CD4-positive, alpha-beta T cell treated with Interleukin-1 beta for 1 hour (primary cell): ENCODE measurements at regions not wholly inside any gene's neighbourhood (a gene's known extent, or its start where the extent isn't known, plus 50 kb on each side); places are given as distances from the start of the nearest gene placed in this dataset.
A peak's percentile ranks its signal among the peaks of the same experiment; 100 is the strongest.
"Not testable (repeated sequence)": the region's sequence is repeated elsewhere in the genome, so short reads cannot be mapped to it uniquely, and the experiment has no call there.

ENCODE experiments used
- DNase-seq, 2 donors: peaks; one replicate each; pipeline ENCODE4 v3.0.0-alpha.2; 2020 to 2022

DNA sequence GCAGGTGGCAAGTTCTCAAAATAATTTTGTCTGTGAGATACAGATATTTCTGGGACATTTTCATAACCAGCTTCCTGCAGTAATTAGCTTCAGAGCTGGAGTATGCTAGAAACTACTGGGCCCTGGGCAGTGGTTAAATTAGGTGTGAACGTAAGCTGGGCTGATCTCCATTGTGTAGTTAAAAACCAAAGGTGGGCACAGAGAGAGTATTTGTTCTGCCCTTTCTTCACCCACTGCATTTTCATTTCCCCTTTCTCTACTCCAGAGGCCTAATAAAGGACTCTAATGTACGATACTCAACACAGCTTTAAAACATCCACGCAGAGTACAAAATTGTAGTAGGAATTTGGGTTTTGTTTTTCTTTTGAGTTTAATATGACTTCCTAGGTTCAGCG, 252.7 kb downstream of the SPRY1 start:
- DNase-seq: no peak

GRCh38 chr4:123649645-123650391, 253.2 kb downstream of the SPRY1 start:
- DNase-seq: no peak

GRCh38 chr4:123651066-123651465, 254.5 kb downstream of the SPRY1 start:
- DNase-seq: no peak

- no peak for DNase-seq
Measured at GRCh38 chr4:123651536-123652180, 255.1 kb downstream of the SPRY1 start.

- DNase-seq: no peak
Measured at GRCh38 chr4:123652476-123652875, 255.9 kb downstream of the SPRY1 start.

GRCh38 chr4:123653236-123653635, 256.6 kb downstream of the SPRY1 start:
- no peak for DNase-seq

DNA sequence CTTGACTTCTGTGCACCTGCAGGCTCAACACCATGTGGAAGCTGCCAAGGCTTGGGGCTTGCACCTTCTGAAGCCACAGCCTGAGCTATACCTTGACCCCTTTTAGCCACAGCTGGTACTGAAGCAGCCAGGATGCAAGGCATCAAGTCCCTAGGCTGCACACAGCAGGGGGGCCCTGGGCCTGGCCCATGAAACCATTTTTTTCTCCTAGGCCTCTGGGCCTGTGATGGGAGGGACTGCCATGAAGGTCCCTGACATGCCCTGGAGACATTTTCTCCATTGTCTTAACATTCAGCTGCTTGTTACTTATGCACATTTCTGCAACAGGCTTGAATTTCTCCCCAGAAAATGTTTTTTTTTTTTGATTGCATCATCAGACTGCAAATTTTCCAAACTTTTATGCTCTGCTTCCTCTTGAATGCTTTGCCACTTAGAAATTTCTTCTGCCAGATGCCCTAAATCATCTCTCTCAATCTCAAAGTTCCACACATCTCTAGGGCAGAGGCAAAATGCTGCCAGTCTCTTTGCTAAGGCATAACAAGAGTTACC, 260.2 kb downstream of the SPRY1 start:
- not testable (repeated sequence) for DNase-seq

DNA sequence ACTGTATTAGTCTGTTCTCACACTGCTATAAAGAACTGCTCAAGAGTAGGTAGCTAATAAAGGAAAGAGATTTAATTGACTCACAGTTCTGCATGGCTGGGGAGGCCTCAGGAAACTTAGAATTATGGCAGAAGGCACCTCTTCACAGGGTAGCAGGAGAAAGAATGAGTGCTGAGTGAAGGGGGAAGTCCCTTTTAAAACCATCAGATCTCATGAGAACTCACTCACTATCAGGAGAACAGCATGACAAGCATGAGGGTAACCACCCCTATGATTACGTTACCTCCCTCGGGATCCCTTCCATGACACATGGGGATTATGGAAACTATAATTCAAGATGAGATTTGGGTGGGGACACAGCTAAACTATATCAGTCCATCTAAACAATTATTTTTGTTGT, 261.0 kb downstream of the SPRY1 start:
- not testable (repeated sequence) for DNase-seq

DNA sequence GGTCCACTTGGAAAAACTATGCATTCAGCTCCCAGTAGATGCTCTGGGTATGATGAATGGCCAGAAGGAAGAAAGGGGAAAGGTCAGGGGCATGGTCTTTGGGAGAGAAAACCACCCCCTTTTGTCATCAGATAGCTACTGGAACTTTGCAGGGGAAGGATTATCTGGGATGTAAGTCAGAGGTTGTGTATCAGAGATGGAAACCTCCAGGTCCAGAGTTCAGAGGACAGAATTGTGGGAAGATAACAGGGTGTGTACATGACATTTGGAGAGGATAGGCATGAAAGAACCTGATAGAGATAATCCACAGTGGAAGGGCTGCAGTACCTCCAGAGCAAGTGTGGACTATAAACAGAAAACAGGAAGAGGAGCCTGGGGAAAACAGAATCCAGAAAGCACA, 262.7 kb downstream of the SPRY1 start:
- no peak for DNase-seq

DNA sequence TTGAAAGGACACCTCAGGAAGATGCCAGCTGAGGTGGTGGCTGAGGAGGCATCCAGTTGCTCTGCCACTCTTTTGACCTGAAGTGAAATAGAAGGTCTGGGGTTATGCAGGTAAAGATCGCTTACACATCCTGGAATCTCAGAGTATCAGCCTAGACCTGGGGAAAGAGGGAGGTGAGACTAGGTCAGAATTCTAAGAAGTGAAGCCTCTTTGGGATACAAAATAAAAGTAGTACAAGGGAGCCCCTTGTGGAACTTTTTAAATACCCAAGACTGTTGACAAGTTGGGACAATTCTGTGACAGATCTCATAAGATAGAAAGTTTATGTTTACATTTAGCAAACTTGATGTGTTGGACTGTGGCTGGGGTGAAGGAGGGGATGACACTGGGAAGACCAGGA, 263.1 kb downstream of the SPRY1 start:
- peak in 1 of 2 donors; percentile 4 for DNase-seq

DNA sequence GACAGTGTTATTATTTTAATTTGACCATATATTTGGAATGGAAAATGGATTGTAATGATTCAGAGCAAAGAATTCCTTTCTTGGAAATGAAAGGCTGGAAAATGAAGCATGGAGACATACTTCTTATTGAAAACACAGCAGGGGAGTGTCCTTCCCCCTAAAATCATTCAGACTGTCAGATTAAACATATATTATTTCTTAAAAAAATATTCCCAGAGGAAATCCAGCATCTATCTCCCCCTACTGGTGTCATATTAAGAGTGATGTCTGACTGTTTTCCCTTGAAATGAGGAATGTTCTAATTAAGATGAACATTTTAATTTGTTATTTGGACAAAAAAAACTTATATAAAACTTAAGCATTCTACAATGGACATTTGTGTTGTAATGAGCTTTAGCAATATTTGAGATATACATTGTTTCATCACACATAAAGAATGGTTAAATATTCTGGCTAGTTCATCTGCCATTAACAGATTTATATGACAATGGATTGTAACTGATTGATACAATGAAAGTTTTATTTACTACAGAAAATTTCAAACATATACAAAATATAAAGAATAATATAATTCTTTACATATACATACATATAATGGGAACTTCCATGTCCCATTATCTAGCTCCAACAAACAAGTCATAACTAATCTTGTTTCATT, 264.6 kb downstream of the SPRY1 start:
- DNase-seq: peak in 1 of 2 donors; percentile 6

GRCh38 chr4:123662827-123663226, 266.2 kb downstream of the SPRY1 start:
- no peak for DNase-seq

- no peak for DNase-seq
Measured at GRCh38 chr4:123666486-123666885, 269.9 kb downstream of the SPRY1 start.

- DNase-seq: no peak
Measured at GRCh38 chr4:123667496-123667895, 270.9 kb downstream of the SPRY1 start.

GRCh38 chr4:123667991-123668390, 271.4 kb downstream of the SPRY1 start:
- DNase-seq: no peak

DNA sequence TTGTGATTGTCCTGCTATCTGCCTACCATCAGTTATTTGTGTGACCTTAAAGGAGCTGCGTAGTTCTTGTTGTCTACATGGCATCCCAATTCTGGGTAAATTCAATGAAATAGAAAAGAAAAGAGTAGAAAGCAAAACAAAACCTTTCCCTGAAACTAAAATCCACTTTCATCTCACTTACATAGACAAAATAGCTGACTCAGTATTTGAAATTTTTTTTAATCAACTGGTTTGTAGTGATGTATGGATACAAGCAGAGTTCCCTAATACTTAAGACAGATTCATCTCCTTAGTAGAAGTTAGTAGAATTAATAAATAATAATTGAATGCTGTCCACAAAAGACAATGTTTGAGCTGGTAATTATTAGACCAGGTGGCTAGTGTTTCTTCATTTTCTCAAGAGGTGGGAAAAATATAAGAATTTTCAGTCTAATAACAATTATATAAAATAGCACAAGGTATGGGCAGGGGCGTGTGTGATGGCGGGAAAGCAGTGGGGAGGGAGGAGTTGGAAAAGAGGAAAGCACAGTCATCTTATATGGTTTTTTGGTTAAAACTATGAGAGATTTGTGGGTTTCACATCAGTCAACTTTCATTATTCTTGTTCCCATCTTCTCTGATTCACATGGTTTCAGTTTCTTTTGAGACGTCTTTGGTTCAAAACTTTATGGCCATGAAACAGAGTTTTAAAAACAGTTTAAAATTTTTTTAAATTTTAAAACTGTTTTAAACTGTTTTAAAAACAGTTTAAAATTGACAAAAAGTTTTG, 275.2 kb downstream of the SPRY1 start:
- no peak for DNase-seq

DNA sequence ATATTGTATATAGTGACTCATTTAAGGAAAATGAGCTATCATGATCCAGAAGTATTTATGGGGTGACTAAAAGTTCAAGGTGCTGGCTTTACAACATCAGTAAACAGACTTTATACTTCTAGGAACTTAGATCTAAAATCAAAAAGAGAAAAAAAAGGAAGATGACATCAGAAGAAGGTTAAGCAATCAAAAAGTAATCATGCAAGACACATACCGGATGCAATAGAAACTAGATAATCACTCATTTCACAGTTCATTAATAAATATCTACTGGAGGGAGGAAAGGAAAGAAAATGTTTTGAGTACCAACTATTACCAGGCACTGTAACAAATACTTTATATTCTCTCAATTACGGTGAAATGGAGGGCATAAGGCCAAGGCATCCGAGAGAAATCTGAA, 276.4 kb downstream of the SPRY1 start:
- no peak for DNase-seq

DNA sequence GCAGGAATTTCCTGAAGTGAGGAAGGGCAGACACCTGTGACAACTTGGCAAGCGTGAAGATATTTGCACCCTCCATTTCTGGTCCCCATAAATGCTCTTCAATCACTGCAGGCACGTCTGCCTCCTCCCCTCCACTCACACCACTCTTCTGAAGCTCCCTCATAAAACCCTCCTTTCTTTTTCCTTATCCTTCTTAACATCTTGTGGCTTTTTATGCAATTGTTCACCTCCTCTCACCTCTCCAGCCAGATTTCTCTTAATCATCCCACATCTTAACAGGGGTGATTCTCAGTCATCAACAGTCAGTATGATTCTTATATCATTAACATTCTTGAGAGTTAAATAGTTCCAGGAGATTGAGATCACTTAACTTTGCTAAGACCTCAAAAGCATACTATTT, 277.4 kb downstream of the SPRY1 start:
- no peak for DNase-seq

DNA sequence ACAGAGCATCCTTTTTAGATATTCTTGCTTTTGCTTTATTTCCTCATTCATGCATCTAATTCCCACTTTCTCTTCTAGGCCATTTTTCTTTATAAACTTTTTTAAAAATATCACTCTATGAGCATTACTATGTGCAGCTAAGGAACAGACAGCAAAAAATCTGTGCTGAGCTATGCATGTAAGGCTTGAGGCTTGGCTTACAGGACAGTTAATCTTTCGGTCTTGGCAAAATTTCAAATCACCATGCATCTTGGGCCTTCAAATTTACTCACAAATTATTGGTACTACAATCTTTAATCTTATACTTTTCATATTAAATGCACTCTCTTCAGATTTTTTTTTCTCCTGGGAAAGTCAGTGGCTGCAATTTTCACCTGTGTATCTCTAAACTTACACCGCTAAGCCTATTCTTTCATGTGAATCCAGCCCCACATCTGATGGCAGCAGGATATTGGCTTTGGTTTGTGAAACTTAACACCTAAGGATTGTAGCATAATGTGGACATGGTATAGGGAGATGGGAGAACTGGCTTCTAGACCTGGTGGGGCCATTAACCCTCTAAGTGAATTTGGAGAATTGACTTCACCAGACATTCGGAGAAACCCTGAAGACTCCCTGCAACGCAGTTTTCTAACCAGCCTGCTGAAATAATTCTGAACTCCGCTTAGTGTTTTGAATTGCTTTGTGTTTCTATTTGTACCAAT, 278.3 kb downstream of the SPRY1 start:
- no peak for DNase-seq

DNA sequence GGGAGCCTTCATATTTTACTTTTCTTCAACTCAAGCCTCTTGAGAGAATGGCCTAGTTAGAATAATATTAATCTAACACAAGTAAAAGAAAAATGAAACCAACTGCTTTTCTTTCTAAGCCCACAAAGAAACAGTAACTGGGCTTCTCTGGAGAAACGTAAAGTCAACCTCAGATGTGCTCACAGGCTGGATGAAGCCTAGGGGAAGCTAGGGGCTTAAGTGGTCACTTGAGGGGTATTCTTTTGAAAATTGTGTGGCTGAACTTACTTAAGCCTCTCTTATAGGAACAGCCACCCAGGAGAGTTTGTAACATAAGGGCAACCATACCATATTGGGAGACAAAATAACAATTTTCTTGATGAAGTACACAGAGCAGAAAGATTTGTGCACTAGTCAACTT, 279.0 kb downstream of the SPRY1 start:
- DNase-seq: no peak

GRCh38 chr4:123676071-123676889, 279.7 kb downstream of the SPRY1 start:
- DNase-seq: no peak

DNA sequence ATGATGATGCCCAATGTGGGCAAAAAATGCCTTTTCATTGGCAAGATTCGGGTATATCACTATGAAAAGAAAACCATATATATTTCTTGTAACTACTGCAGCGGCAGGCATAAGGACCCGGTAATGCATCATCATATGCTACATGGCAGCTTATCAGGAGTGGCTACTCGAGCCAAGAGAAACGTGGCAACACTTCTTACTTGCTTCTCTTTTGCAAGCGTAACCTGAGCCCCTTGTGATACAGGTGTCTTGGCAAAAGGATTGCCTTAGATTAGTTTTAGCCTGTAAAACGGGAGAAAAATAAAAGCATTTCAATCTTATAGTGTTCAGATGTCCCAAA, 280.3 kb downstream of the SPRY1 start:
- DNase-seq: no peak
